ENCODE measurements at regions not wholly inside any gene's neighbourhood (a gene's known extent, or its start where the extent isn't known, plus 50 kb on each side); places are given as distances from the start of the nearest gene placed in this dataset.

GRCh38 chr13:104593251-104593576 lies 1527.0 kb upstream of the SLC10A2 start:
- TF ChIP-seq CTCF (IDR thresholded peaks at IDR 0.05), result no peak
- POLR2A ChIA-PET, result no interaction called here
- Mint-ChIP-seq H3K4me1 (ENCODE audit: low read depth) (no peaks in the 10 kb centered on the region), H3K27ac (no peak overlapping the region), H3K36me3 (ENCODE audit: low read depth) (no peaks in the 10 kb centered on the region), H3K4me3 (no peak overlapping the region), H3K9me3 (no peaks in the 10 kb centered on the region), H3K27me3 (no peaks in the 10 kb centered on the region)
- intact Hi-C loops (cut with micrococcal nuclease), result no loop called here
- DNase-seq, result no peak
- ATAC-seq, result no peak
- CTCF ChIA-PET, result no interaction called here

GRCh38 chr13:104592545-104593250 lies 1526.5 kb upstream of the SLC10A2 start:
- no peaks in the 10 kb centered on the region for H3K27me3 Mint-ChIP-seq
- H3K36me3 Mint-ChIP-seq (ENCODE audit: low read depth), result no peaks in the 10 kb centered on the region
- no peak overlapping the region for H3K27ac Mint-ChIP-seq
- no peaks in the 10 kb centered on the region for H3K4me1 Mint-ChIP-seq (ENCODE audit: low read depth)
- H3K4me3 Mint-ChIP-seq, result no peak overlapping the region
- ATAC-seq, result no peak
- no peak for TF ChIP-seq CTCF (IDR thresholded peaks at IDR 0.05)
- intact Hi-C loops (cut with micrococcal nuclease), result no loop called here
- ChIA-PET CTCF (no interaction called here), POLR2A (no interaction called here)
- H3K9me3 Mint-ChIP-seq, result no peaks in the 10 kb centered on the region
- DNase-seq, result no peak

GRCh38 chr13:104592127-104592526 lies 1525.9 kb upstream of the SLC10A2 start:
- intact Hi-C loops (cut with micrococcal nuclease), result no loop called here
- H3K9me3 Mint-ChIP-seq, result no peaks in the 10 kb centered on the region
- no peak overlapping the region for H3K4me3 Mint-ChIP-seq
- H3K27me3 Mint-ChIP-seq, result no peaks in the 10 kb centered on the region
- POLR2A ChIA-PET, result no interaction called here
- CTCF ChIA-PET, result no interaction called here
- no peak for DNase-seq
- no peak for ATAC-seq
- no peak for TF ChIP-seq CTCF (IDR thresholded peaks at IDR 0.05)
- H3K36me3 Mint-ChIP-seq (ENCODE audit: low read depth), result no peaks in the 10 kb centered on the region
- no peak overlapping the region for H3K27ac Mint-ChIP-seq
- no peaks in the 10 kb centered on the region for H3K4me1 Mint-ChIP-seq (ENCODE audit: low read depth)

GRCh38 chr13:104586051-104586746 lies 1520.0 kb upstream of the SLC10A2 start:
- H3K36me3 Mint-ChIP-seq (ENCODE audit: low read depth), result no peaks in the 10 kb centered on the region
- ATAC-seq, result no peak
- no peak overlapping the region for H3K4me3 Mint-ChIP-seq

More at GRCh38 chr13:104586051-104586746, 1520.0 kb upstream of the SLC10A2 start:
- ChIA-PET POLR2A (no interaction called here), CTCF (no interaction called here)
- Mint-ChIP-seq H3K9me3 (no peaks in the 10 kb centered on the region), H3K4me1 (ENCODE audit: low read depth) (no peaks in the 10 kb centered on the region), H3K27me3 (no peaks in the 10 kb centered on the region), H3K27ac (no peak overlapping the region)
- DNase-seq, result no peak
- TF ChIP-seq CTCF (IDR thresholded peaks at IDR 0.05), result no peak
- intact Hi-C loops (cut with micrococcal nuclease), result no loop called here

Data from activated CD8-positive, alpha-beta T cell treated with anti-CD3 and anti-CD28 coated beads for 36 hours (primary cell).